B cell (primary cell): ENCODE measurements at regions not wholly inside any gene's neighbourhood (a gene's known extent, or its start where the extent isn't known, plus 50 kb on each side); places are given as distances from the start of the nearest gene placed in this dataset.

Source experiments
- ATAC-seq: fragments of 200-7000 bp; cut with Tn5 transposase; one replicate; pipeline ENCODE4 v1.10.0; 2021; ENCODE audit warnings: low read depth, mild to moderate bottlenecking, moderate number of reproducible peaks, moderate library complexity
- CTCF ChIA-PET: fragments of 350-600 bp; sonication (Branson Sonifier 250); formaldehyde crosslinking; loops from one replicate; lab custom pipeline; 2021; ENCODE audit warnings: antibody characterized with exemption, inconsistent platforms; lab: Charles Lee
- POLR2A ChIA-PET: fragments of 350-600 bp; sonication (Branson Sonifier 250); formaldehyde crosslinking; loops from one replicate; lab custom pipeline; 2021; ENCODE audit warnings: antibody characterized with exemption; lab: Charles Lee
- DNase-seq: peaks from one replicate; pipeline ENCODE4 v3.0.0; 2013
- H2AFZ ChIP-seq: 2 replicates; pipeline ENCODE4 v1.6.1; 2012; ENCODE audit warnings: mild to moderate bottlenecking, low read depth, low read length; ENCODE audit not compliant: insufficient read depth, poor library complexity, severe bottlenecking
- H3K27ac ChIP-seq, 2 donors: 1 replicate in 1 of 2; 2 replicates in 1 of 2; pipeline ENCODE4 v1.5.1; 2012 to 2013; ENCODE audit warnings: low read length in 2 of 2, mild to moderate bottlenecking in 2 of 2, moderate library complexity in 1 of 2
- H3K27me3 ChIP-seq, 4 experiments: fragments of 200-600 bp in 1 of 4; sonication (generic) in 1 of 4; replicated peaks in 1 of 4; 1 replicate in 2 of 4; 2 replicates in 2 of 4; pipeline versions ENCODE4 v1.6.1 to v1.7.0; 2013 to 2016; ENCODE audit warnings: low read length in 3 of 4, mild to moderate bottlenecking in 2 of 4, mixed read lengths in 1 of 4, moderate library complexity in 1 of 4; ENCODE audit not compliant: insufficient read depth in 4 of 4, control insufficient read depth in 3 of 4; ENCODE audit errors: control extremely low read depth in 1 of 4
- H3K36me3 ChIP-seq, 2 experiments: replicated peaks in 1 of 2; 1 replicate in 1 of 2; 2 replicates in 1 of 2; pipeline versions ENCODE4 v1.6.1 to v1.7.1; 2013; ENCODE audit warnings: low read length in 1 of 2; ENCODE audit not compliant: insufficient read depth in 2 of 2, control insufficient read depth in 1 of 2; ENCODE audit errors: control extremely low read depth in 1 of 2, extremely low read depth in 1 of 2
- H3K4me1 ChIP-seq, 2 donors: fragments of 200-600 bp in 1 of 2; sonication (generic) in 1 of 2; 1 replicate in 1 of 2; 2 replicates in 1 of 2; pipeline versions ENCODE4 v1.5.1 to v1.6.1; 2013 to 2017; ENCODE audit warnings: low read length in 2 of 2; ENCODE audit not compliant: control insufficient read depth in 2 of 2, insufficient read depth in 2 of 2
- H3K4me2 ChIP-seq: replicated peaks from 2 replicates; pipeline ENCODE3; 2012; ENCODE audit warnings: mild to moderate bottlenecking, low read depth, low read length; ENCODE audit not compliant: poor library complexity, severe bottlenecking
- H3K4me3 ChIP-seq, 5 experiments: fragments of 200-600 bp in 1 of 5; sonication (generic) in 1 of 5; 1 replicate in 3 of 5; 2 replicates in 2 of 5; pipeline versions ENCODE4 v1.5.1 to v1.7.0; 2011 to 2016; ENCODE audit warnings: low read length in 4 of 5, mild to moderate bottlenecking in 4 of 5, low read depth in 2 of 5, control low read depth in 1 of 5, moderate library complexity in 1 of 5; ENCODE audit not compliant: insufficient read depth in 1 of 5; ENCODE audit errors: control extremely low read depth in 1 of 5, extremely low read depth in 1 of 5
- H3K79me2 ChIP-seq: fragments of 200-600 bp; sonication (generic); one replicate; pipeline ENCODE4 v1.6.0; 2016; ENCODE audit warnings: low read length; ENCODE audit not compliant: control insufficient read depth, insufficient read depth
- H3K9ac ChIP-seq: fragments of 200-600 bp; sonication (generic); 2 replicates; pipeline ENCODE4 v1.6.1; 2017; ENCODE audit warnings: mild to moderate bottlenecking, low read length, moderate library complexity
- H3K9me3 ChIP-seq, 3 donors: one replicate each; pipeline versions ENCODE4 v1.6.1 to v1.7.1; 2013; ENCODE audit warnings: low read length in 2 of 3; ENCODE audit not compliant: control insufficient read depth in 2 of 3, insufficient read depth in 1 of 3; ENCODE audit errors: control extremely low read depth in 1 of 3
- H4K20me1 ChIP-seq: 2 replicates; pipeline ENCODE4 v1.6.0; 2012; ENCODE audit warnings: mild to moderate bottlenecking, low read length; ENCODE audit not compliant: insufficient read depth, control insufficient read depth, poor library complexity, severe bottlenecking
- H3K27ac Mint-ChIP-seq: one replicate; pipeline ENCODE4 v1.8.0; 2021; ENCODE audit warnings: mixed read lengths
- H3K27me3 Mint-ChIP-seq: one replicate; pipeline ENCODE4 v1.8.0; 2021; ENCODE audit warnings: mixed read lengths
- H3K4me1 Mint-ChIP-seq: one replicate; pipeline ENCODE4 v1.8.0; 2021; ENCODE audit warnings: mixed read lengths
- H3K4me3 Mint-ChIP-seq: one replicate; pipeline ENCODE4 v1.8.0; 2021; ENCODE audit warnings: mixed read lengths
- H3K9me3 Mint-ChIP-seq: one replicate; pipeline ENCODE4 v1.8.0; 2022; ENCODE audit warnings: mixed read lengths; ENCODE audit not compliant: insufficient read depth
- EZH2 ChIP-seq: IDR thresholded peaks from 2 replicates; pipeline ENCODE4 v1.6.1; 2012; ENCODE audit warnings: borderline replicate concordance, low read depth, mild to moderate bottlenecking, moderate library complexity, low read length; ENCODE audit not compliant: insufficient read depth, poor library complexity, severe bottlenecking
- WGBS: methylation state at CpG from one replicate; pipeline ENCODE4 v1.1.5; 2013; ENCODE audit warnings: missing lambda C conversion rate; ENCODE audit not compliant: insufficient coverage; 5-methylcytosine and 5-hydroxymethylcytosine counted together
- intact Hi-C: fragments of 100-400 bp; cut with micrococcal nuclease; formaldehyde crosslinking; loops from one replicate; pipeline ENCODE4 v1.10.0; 2022
- TF ChIP-seq, protein P1 (sequence below): fragments of 200-600 bp; IDR thresholded peaks from one replicate; pipeline ENCODE4 v1.8.0; 2022; ENCODE audit warnings: antibody characterized with exemption, mild to moderate bottlenecking

DNA sequence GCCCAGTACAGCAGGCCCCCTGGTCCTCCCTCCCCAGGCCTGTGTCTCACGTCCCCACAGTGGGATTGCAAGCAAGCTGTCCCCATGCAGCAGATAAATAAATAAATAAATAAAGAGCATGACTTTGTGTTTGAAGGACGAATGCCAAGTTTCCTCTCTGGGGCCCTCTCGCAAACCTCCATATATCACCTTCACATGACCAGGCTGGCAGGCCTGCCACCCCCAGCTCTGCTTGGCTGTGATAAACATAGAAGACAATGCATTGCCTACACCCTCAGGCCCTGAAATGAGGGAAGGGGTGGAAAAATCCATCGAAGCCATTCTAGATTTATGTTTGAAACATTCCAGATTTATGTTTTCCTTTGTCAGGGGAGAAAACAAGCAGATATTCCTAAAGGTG is 107.3 kb downstream of the CCT6B start:
- ATAC-seq (no peak), DNase-seq (no peak)
- intact Hi-C loops, result no loop called here
- H3K4me1 ChIP-seq, result no peaks in the 10 kb centered on the region
- Mint-ChIP-seq H3K4me3 (no peak overlapping the region), H3K27me3 (peaks cover 21% of the 10 kb centered on the region), H3K27ac (no peak overlapping the region), H3K9me3 (no peaks in the 10 kb centered on the region), H3K4me1 (no peaks in the 10 kb centered on the region)
- ChIA-PET POLR2A (no interaction called here), CTCF (no interaction called here)
- no CpG with 5 or more reads among the region's 4 CpGs for WGBS
- H2AFZ ChIP-seq, result no peak overlapping the region
- H3K27ac ChIP-seq, result no peak overlapping the region
- H4K20me1 ChIP-seq, result no peaks in the 10 kb centered on the region
- no peak overlapping the region for H3K4me2 ChIP-seq
- no peaks in the 10 kb centered on the region for H3K9me3 ChIP-seq
- no peaks in the 10 kb centered on the region for H3K79me2 ChIP-seq
- no peaks in the 10 kb centered on the region for H3K36me3 ChIP-seq
- peaks cover 0 to 4% (median 0%) of the 10 kb centered on the region in 4 experiments for H3K27me3 ChIP-seq
- no peak for TF ChIP-seq EZH2
- TF ChIP-seq, protein P1, sequence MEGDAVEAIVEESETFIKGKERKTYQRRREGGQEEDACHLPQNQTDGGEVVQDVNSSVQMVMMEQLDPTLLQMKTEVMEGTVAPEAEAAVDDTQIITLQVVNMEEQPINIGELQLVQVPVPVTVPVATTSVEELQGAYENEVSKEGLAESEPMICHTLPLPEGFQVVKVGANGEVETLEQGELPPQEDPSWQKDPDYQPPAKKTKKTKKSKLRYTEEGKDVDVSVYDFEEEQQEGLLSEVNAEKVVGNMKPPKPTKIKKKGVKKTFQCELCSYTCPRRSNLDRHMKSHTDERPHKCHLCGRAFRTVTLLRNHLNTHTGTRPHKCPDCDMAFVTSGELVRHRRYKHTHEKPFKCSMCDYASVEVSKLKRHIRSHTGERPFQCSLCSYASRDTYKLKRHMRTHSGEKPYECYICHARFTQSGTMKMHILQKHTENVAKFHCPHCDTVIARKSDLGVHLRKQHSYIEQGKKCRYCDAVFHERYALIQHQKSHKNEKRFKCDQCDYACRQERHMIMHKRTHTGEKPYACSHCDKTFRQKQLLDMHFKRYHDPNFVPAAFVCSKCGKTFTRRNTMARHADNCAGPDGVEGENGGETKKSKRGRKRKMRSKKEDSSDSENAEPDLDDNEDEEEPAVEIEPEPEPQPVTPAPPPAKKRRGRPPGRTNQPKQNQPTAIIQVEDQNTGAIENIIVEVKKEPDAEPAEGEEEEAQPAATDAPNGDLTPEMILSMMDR, result no peak
- H3K4me3 ChIP-seq, result no peak overlapping the region
- no peak overlapping the region for H3K9ac ChIP-seq

DNA sequence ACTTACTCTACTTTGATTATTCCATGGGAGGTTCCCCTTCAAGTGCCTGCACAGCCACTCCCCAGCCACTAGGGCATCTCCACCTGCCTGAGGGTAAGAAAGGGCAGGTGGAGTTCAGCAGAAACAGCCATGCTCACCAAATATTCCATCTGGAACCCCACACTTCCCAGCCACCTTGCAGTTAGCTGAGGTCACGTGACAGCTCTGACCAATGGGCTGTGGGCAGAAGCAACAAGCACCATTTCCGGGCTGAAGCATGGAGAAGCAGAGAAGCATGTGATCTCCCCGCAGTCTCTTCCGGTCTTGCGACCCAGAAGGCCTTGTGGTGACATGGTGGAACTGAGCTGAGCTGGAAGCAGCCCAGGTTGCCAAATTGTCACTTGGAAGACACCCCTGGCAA is 108.6 kb downstream of the CCT6B start:
- 90% methylated on average over 5 of the region's 5 CpGs for WGBS
- ATAC-seq, result no peak
- CTCF ChIA-PET, result no interaction called here
- peaks cover 0 to 4% (median 0%) of the 10 kb centered on the region in 4 experiments for H3K27me3 ChIP-seq
- H3K4me3 Mint-ChIP-seq, result no peak overlapping the region
- intact Hi-C loops, result no loop called here
- no peaks in the 10 kb centered on the region for H3K4me1 ChIP-seq
- POLR2A ChIA-PET, result no interaction called here
- no peak overlapping the region for H2AFZ ChIP-seq
- no peaks in the 10 kb centered on the region for H3K36me3 ChIP-seq
- no peaks in the 10 kb centered on the region for H4K20me1 ChIP-seq
- no peaks in the 10 kb centered on the region for H3K79me2 ChIP-seq
- no peak for DNase-seq
- H3K4me1 Mint-ChIP-seq, result no peaks in the 10 kb centered on the region
- no peak overlapping the region for H3K27ac Mint-ChIP-seq
- H3K27ac ChIP-seq, result no peak overlapping the region
- H3K9me3 ChIP-seq, result no peaks in the 10 kb centered on the region
- TF ChIP-seq, protein P1, result no peak
- no peak for TF ChIP-seq EZH2
- peaks cover 20% of the 10 kb centered on the region for H3K27me3 Mint-ChIP-seq
- H3K9me3 Mint-ChIP-seq, result no peaks in the 10 kb centered on the region
- H3K4me3 ChIP-seq, result no peak overlapping the region
- H3K4me2 ChIP-seq, result no peak overlapping the region
- no peak overlapping the region for H3K9ac ChIP-seq
